SU-DHL-6 (cell line): ENCODE measurements at regions not wholly inside any gene's neighbourhood (a gene's known extent, or its start where the extent isn't known, plus 50 kb on each side); places are given as distances from the start of the nearest gene placed in this dataset.

Experiments used
- H2AFZ ChIP-seq: fragments of 200-600 bp; sonication (generic); 2 replicates; pipeline ENCODE4 v1.6.1; 2014; ENCODE audit warnings: low read depth, mild to moderate bottlenecking, moderate library complexity, mixed read lengths, antibody characterized with exemption, low read length; ENCODE audit not compliant: severe bottlenecking
- H3F3A ChIP-seq: fragments of 200-600 bp; shearing (Covaris generic); 2 replicates; pipeline ENCODE4 v1.6.0; 2016; ENCODE audit warnings: antibody characterized with exemption, mild to moderate bottlenecking; ENCODE audit not compliant: insufficient read depth
- H3K27ac ChIP-seq: fragments of 200-600 bp; sonication (generic); 2 replicates; pipeline ENCODE4 v1.5.1; 2016; ENCODE audit warnings: low read depth, mild to moderate bottlenecking, low read length, moderate library complexity, mixed read lengths
- H3K27me3 ChIP-seq: fragments of 200-600 bp; sonication (generic), shearing (Covaris generic); 2 replicates; pipeline ENCODE4 v1.6.0; 2014; ENCODE audit warnings: mild to moderate bottlenecking, low read length
- H3K36me3 ChIP-seq: fragments of 200-600 bp; sonication (generic); 2 replicates; pipeline ENCODE4 v1.6.1; 2014; ENCODE audit warnings: mild to moderate bottlenecking, low read length, mixed read lengths
- H3K4me2 ChIP-seq: fragments of 300-600, 200-600 bp; shearing (Covaris generic), sonication (generic); 2 replicates; pipeline ENCODE4 v1.6.0; 2014; ENCODE audit warnings: low read length, low read depth, mild to moderate bottlenecking; ENCODE audit not compliant: poor library complexity, severe bottlenecking
- H3K4me3 ChIP-seq: fragments of 200-600 bp; sonication (generic); 2 replicates; pipeline ENCODE4 v1.5.1; 2014; ENCODE audit warnings: antibody characterized with exemption, low read length, mild to moderate bottlenecking, mixed read lengths; ENCODE audit not compliant: insufficient read depth, poor library complexity, severe bottlenecking
- H3K79me2 ChIP-seq: fragments of 200-600 bp; sonication (generic); 2 replicates; pipeline ENCODE4 v1.6.1; 2014; ENCODE audit warnings: mild to moderate bottlenecking, low read length, moderate library complexity; ENCODE audit not compliant: insufficient read depth
- H3K9ac ChIP-seq: fragments of 200-600 bp; sonication (generic); 2 replicates; pipeline ENCODE4 v1.7.0; 2014; ENCODE audit warnings: mild to moderate bottlenecking, low read length
- H3K9me2 ChIP-seq: fragments of 200-600 bp; sonication (generic); replicated peaks from 2 replicates; pipeline ENCODE4 v1.6.1; 2014; ENCODE audit warnings: low read length; ENCODE audit not compliant: insufficient read depth
- H3K9me3 ChIP-seq: fragments of 200-600 bp; sonication (generic); 2 replicates; pipeline ENCODE4 v1.6.1; 2014; ENCODE audit warnings: low read length, mixed read lengths; ENCODE audit not compliant: insufficient read depth
- H4K20me1 ChIP-seq: fragments of 200-600 bp; sonication (generic); 2 replicates; pipeline ENCODE4 v1.6.1; 2014; ENCODE audit warnings: low read depth, mild to moderate bottlenecking, antibody characterized with exemption, low read length, moderate library complexity, mixed read lengths
- EZH2phosphoT487 ChIP-seq: fragments of 200-600 bp; sonication (generic), shearing (Covaris generic); conservative IDR thresholded peaks from 2 replicates; pipeline ENCODE4 v1.6.1; 2018; ENCODE audit warnings: mild to moderate bottlenecking, antibody characterized with exemption, low read length, moderate library complexity, mixed read lengths
- TF ChIP-seq, protein P1 (sequence below): fragments of 200-600 bp; sonication (generic); IDR thresholded peaks from one replicate; pipeline ENCODE4 v1.5.1; 2017; ENCODE audit warnings: antibody characterized with exemption, mild to moderate bottlenecking, low read length, moderate library complexity; ENCODE audit not compliant: insufficient read depth, poor library complexity, severe bottlenecking

DNA sequence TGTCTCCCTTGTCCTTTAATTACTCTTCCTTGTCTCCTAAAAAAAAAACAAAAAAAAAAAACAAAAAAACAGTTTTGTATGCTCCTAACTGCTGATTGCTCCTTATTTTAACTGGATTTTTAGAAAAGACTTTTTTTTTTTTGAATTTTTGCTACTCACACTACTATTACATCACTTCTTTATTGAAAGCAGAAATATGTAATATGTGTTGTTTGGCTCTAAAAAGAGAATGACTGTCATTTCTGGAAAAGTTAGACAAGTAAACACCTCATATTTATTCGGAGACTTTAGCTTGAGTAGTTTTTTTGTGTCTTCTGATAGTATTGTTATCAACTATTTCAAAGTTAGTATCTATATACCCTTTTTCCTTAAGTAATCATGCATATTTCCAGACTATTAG is 855.0 kb downstream of the USP25 start:
- H3K9ac ChIP-seq, result no peak overlapping the region
- no peak overlapping the region for H2AFZ ChIP-seq
- no peaks in the 10 kb centered on the region for H3K27me3 ChIP-seq
- no peak for TF ChIP-seq EZH2phosphoT487
- TF ChIP-seq, protein P1, sequence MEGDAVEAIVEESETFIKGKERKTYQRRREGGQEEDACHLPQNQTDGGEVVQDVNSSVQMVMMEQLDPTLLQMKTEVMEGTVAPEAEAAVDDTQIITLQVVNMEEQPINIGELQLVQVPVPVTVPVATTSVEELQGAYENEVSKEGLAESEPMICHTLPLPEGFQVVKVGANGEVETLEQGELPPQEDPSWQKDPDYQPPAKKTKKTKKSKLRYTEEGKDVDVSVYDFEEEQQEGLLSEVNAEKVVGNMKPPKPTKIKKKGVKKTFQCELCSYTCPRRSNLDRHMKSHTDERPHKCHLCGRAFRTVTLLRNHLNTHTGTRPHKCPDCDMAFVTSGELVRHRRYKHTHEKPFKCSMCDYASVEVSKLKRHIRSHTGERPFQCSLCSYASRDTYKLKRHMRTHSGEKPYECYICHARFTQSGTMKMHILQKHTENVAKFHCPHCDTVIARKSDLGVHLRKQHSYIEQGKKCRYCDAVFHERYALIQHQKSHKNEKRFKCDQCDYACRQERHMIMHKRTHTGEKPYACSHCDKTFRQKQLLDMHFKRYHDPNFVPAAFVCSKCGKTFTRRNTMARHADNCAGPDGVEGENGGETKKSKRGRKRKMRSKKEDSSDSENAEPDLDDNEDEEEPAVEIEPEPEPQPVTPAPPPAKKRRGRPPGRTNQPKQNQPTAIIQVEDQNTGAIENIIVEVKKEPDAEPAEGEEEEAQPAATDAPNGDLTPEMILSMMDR, result no peak
- H3K9me3 ChIP-seq, result no peaks in the 10 kb centered on the region
- H3K9me2 ChIP-seq, result no peaks in the 10 kb centered on the region
- no peak overlapping the region for H3K4me3 ChIP-seq
- no peaks in the 10 kb centered on the region for H3K79me2 ChIP-seq
- no peaks in the 10 kb centered on the region for H4K20me1 ChIP-seq
- no peaks in the 10 kb centered on the region for H3K36me3 ChIP-seq
- no peak overlapping the region for H3K27ac ChIP-seq
- no peaks in the 10 kb centered on the region for H3F3A ChIP-seq
- H3K4me2 ChIP-seq, result no peak overlapping the region

DNA sequence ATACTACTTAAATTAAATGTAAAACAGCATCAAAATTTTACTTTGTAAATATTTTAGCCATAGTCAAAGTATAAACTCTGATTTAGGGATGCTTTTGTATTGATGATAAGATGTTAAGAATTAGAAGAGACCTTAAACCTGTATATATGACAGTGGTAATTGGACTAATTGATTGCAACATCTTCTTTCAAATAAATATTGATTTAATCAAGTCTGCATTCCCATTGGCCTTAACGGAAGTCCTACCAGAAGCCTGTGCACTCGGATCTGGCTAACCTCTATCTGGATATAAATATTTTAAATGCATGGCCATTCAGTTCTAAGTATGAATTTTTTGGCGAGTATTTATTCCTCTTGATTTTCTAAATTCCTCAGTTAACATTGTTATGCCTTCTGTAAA is 856.1 kb downstream of the USP25 start:
- Histone ChIP-seq H3K27me3 (no peaks in the 10 kb centered on the region), H3F3A (no peaks in the 10 kb centered on the region), H3K36me3 (no peaks in the 10 kb centered on the region), H4K20me1 (no peaks in the 10 kb centered on the region), H3K9me3 (no peaks in the 10 kb centered on the region), H2AFZ (no peak overlapping the region), H3K9ac (no peak overlapping the region), H3K4me3 (no peak overlapping the region), H3K9me2 (no peaks in the 10 kb centered on the region), H3K79me2 (no peaks in the 10 kb centered on the region), H3K27ac (no peak overlapping the region), H3K4me2 (no peak overlapping the region)
- TF ChIP-seq, protein P1, result no peak
- TF ChIP-seq EZH2phosphoT487, result no peak

DNA sequence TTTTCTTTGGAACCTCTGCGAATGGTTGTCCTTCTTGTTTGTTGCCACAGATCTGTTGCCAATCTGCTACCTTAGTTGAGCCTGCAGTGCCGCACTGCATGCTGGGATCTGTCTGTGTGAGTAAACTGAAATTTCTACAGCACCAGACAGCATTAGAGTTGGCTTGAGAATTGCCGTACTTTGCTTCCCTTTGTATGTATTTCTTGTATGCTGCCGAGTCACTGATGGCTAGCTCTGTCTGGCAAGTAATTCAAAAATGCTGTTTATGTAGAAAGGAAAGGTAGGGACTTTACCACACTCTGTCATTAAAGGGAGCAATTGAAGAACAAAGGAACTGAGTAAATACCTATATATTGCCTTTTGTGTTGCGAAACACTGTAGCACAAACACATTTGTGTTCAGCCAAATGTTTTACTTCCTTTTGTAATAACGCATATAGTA is 857.4 kb downstream of the USP25 start:
- Histone ChIP-seq H3F3A (no peaks in the 10 kb centered on the region), H3K36me3 (no peaks in the 10 kb centered on the region), H3K27ac (no peak overlapping the region), H2AFZ (no peak overlapping the region), H3K4me2 (no peak overlapping the region), H3K9me2 (no peaks in the 10 kb centered on the region), H3K9ac (no peak overlapping the region), H3K79me2 (no peaks in the 10 kb centered on the region), H3K4me3 (no peak overlapping the region), H3K27me3 (no peaks in the 10 kb centered on the region), H4K20me1 (no peaks in the 10 kb centered on the region), H3K9me3 (no peaks in the 10 kb centered on the region)
- TF ChIP-seq, protein P1, result no peak
- no peak for TF ChIP-seq EZH2phosphoT487
